HG03139 (cell line): ENCODE measurements at regions not wholly inside any gene's neighbourhood (a gene's known extent, or its start where the extent isn't known, plus 50 kb on each side); places are given as distances from the start of the nearest gene placed in this dataset.

Experiments used
- ATAC-seq: cut with Tn5 transposase; IDR thresholded peaks from one replicate; pipeline ENCODE4 v1.9.1; 2021; ENCODE audit not compliant: unreplicated experiment

GRCh38 chr9:105191508-105192121 is 52.8 kb upstream of the SLC44A1 start:
- peak; percentile 85 for ATAC-seq

- no peak for ATAC-seq
These were observed 50.9 kb upstream of the SLC44A1 start for GRCh38 chr9:105193560-105193959.

GRCh38 chr9:105194234-105194633 is 50.2 kb upstream of the SLC44A1 start:
- ATAC-seq, result no peak
